Muscle layer of colon (tissue), 2 donors: ENCODE measurements at regions not wholly inside any gene's neighbourhood (a gene's known extent, or its start where the extent isn't known, plus 50 kb on each side); places are given as distances from the start of the nearest gene placed in this dataset.

ENCODE experiments used
- H3K27ac ChIP-seq: one replicate; pipeline ENCODE4 v1.7.0; 2013; ENCODE audit warnings: low read depth, mild to moderate bottlenecking, low read length, moderate library complexity
- H3K27me3 ChIP-seq, 2 donors: one replicate each; pipeline ENCODE4 v1.7.0; 2013; ENCODE audit warnings: low read length in 2 of 2, mild to moderate bottlenecking in 2 of 2; ENCODE audit not compliant: insufficient read depth in 2 of 2, control insufficient read depth in 1 of 2
- H3K36me3 ChIP-seq: one replicate; pipeline ENCODE4 v1.7.0; 2013; ENCODE audit warnings: mild to moderate bottlenecking, low read length; ENCODE audit not compliant: insufficient read depth
- H3K4me1 ChIP-seq: one replicate; pipeline ENCODE4 v1.7.0; 2013; ENCODE audit warnings: mild to moderate bottlenecking, low read length; ENCODE audit not compliant: insufficient read depth
- H3K4me3 ChIP-seq, 2 donors: one replicate each; pipeline ENCODE4 v1.7.0; 2013; ENCODE audit warnings: low read length in 2 of 2, low read depth in 1 of 2, mild to moderate bottlenecking in 1 of 2, moderate library complexity in 1 of 2
- H3K9ac ChIP-seq: one replicate; pipeline ENCODE4 v1.7.0; 2013; ENCODE audit warnings: low read length
- H3K9me3 ChIP-seq: one replicate; pipeline ENCODE4 v1.7.0; 2013; ENCODE audit warnings: mild to moderate bottlenecking, low read length
- donor health status: abdominal sarcoma.
- donor health status: Adenocarcinoma of cecum.

GRCh38 chr2:182585430-182585829, 130.6 kb upstream of the DNAJC10 start:
- H3K4me3 ChIP-seq = no peak overlapping the region
- no peak overlapping the region for H3K9ac ChIP-seq
- H3K9me3 ChIP-seq = no peaks in the 10 kb centered on the region
- no peak overlapping the region for H3K27ac ChIP-seq
- no peaks in the 10 kb centered on the region for H3K27me3 ChIP-seq
- no peaks in the 10 kb centered on the region for H3K4me1 ChIP-seq
- H3K36me3 ChIP-seq = no peaks in the 10 kb centered on the region

GRCh38 chr2:182586426-182586825, 129.6 kb upstream of the DNAJC10 start:
- no peak overlapping the region for H3K9ac ChIP-seq
- H3K36me3 ChIP-seq = no peaks in the 10 kb centered on the region
- H3K27me3 ChIP-seq = no peaks in the 10 kb centered on the region
- H3K9me3 ChIP-seq = no peaks in the 10 kb centered on the region
- no peaks in the 10 kb centered on the region for H3K4me1 ChIP-seq
- H3K27ac ChIP-seq = no peak overlapping the region
- no peak overlapping the region for H3K4me3 ChIP-seq

- Histone ChIP-seq H3K27ac (no peak overlapping the region), H3K9ac (no peak overlapping the region), H3K9me3 (no peaks in the 10 kb centered on the region), H3K4me3 (no peak overlapping the region), H3K27me3 (no peaks in the 10 kb centered on the region), H3K36me3 (no peaks in the 10 kb centered on the region), H3K4me1 (no peaks in the 10 kb centered on the region)
Observed at GRCh38 chr2:182587831-182588230, 128.2 kb upstream of the DNAJC10 start.

- Histone ChIP-seq H3K9me3 (no peaks in the 10 kb centered on the region), H3K27ac (no peak overlapping the region), H3K27me3 (no peaks in the 10 kb centered on the region)
Observed at GRCh38 chr2:182589121-182589520, 126.9 kb upstream of the DNAJC10 start.

GRCh38 chr2:182591774-182592173, 124.3 kb upstream of the DNAJC10 start:
- Histone ChIP-seq H3K36me3 (no peaks in the 10 kb centered on the region), H3K4me3 (no peak overlapping the region), H3K27me3 (no peaks in the 10 kb centered on the region), H3K27ac (no peak overlapping the region), H3K4me1 (no peaks in the 10 kb centered on the region), H3K9ac (no peak overlapping the region), H3K9me3 (no peaks in the 10 kb centered on the region)

More at GRCh38 chr2:182589121-182589520, 126.9 kb upstream of the DNAJC10 start:
- H3K4me1 ChIP-seq = no peaks in the 10 kb centered on the region
- H3K9ac ChIP-seq = no peak overlapping the region
- H3K4me3 ChIP-seq = no peak overlapping the region
- no peaks in the 10 kb centered on the region for H3K36me3 ChIP-seq

- no peaks in the 10 kb centered on the region for H3K9me3 ChIP-seq
- no peak overlapping the region for H3K27ac ChIP-seq
- H3K4me1 ChIP-seq = no peaks in the 10 kb centered on the region
- H3K36me3 ChIP-seq = no peaks in the 10 kb centered on the region
- H3K27me3 ChIP-seq = no peaks in the 10 kb centered on the region
- no peak overlapping the region for H3K4me3 ChIP-seq
- no peak overlapping the region for H3K9ac ChIP-seq
Observed at GRCh38 chr2:182592691-182593393, 123.2 kb upstream of the DNAJC10 start.

- no peak overlapping the region for H3K4me3 ChIP-seq
- no peaks in the 10 kb centered on the region for H3K9me3 ChIP-seq
- H3K27me3 ChIP-seq = no peaks in the 10 kb centered on the region
- no peak overlapping the region for H3K27ac ChIP-seq
- no peaks in the 10 kb centered on the region for H3K36me3 ChIP-seq
- H3K4me1 ChIP-seq = no peaks in the 10 kb centered on the region
- no peak overlapping the region for H3K9ac ChIP-seq
Observed at GRCh38 chr2:182593394-182593975, 122.6 kb upstream of the DNAJC10 start.

GRCh38 chr2:182594286-182594685, 121.8 kb upstream of the DNAJC10 start:
- Histone ChIP-seq H3K9me3 (no peaks in the 10 kb centered on the region), H3K4me3 (no peak overlapping the region), H3K27me3 (no peaks in the 10 kb centered on the region), H3K4me1 (no peaks in the 10 kb centered on the region), H3K27ac (no peak overlapping the region), H3K36me3 (no peaks in the 10 kb centered on the region), H3K9ac (no peak overlapping the region)

- Histone ChIP-seq H3K9me3 (no peaks in the 10 kb centered on the region), H3K4me3 (no peak overlapping the region), H3K9ac (no peak overlapping the region), H3K36me3 (no peaks in the 10 kb centered on the region), H3K27ac (no peak overlapping the region), H3K27me3 (no peaks in the 10 kb centered on the region), H3K4me1 (no peaks in the 10 kb centered on the region)
Observed at GRCh38 chr2:182595650-182596049, 120.4 kb upstream of the DNAJC10 start.

- Histone ChIP-seq H3K27me3 (no peaks in the 10 kb centered on the region), H3K9ac (no peak overlapping the region), H3K4me3 (no peak overlapping the region), H3K9me3 (no peaks in the 10 kb centered on the region), H3K4me1 (no peaks in the 10 kb centered on the region), H3K36me3 (no peaks in the 10 kb centered on the region), H3K27ac (no peak overlapping the region)
Observed at GRCh38 chr2:182597570-182598295, 118.3 kb upstream of the DNAJC10 start.

GRCh38 chr2:182598626-182599025, 117.4 kb upstream of the DNAJC10 start:
- Histone ChIP-seq H3K27ac (no peak overlapping the region), H3K4me1 (no peaks in the 10 kb centered on the region), H3K9me3 (no peaks in the 10 kb centered on the region), H3K27me3 (no peaks in the 10 kb centered on the region), H3K9ac (no peak overlapping the region), H3K36me3 (no peaks in the 10 kb centered on the region), H3K4me3 (no peak overlapping the region)
